Panc1 (cell line): ENCODE measurements at regions not wholly inside any gene's neighbourhood (a gene's known extent, or its start where the extent isn't known, plus 50 kb on each side); places are given as distances from the start of the nearest gene placed in this dataset.

Experiments
- CTCF ChIP-seq: fragments of 450-650 bp; IDR thresholded peaks from 2 replicates; pipeline ENCODE4 v1.5.1; 2017; ENCODE audit warnings: mild to moderate bottlenecking
- POLR2AphosphoS5 ChIP-seq: IDR thresholded peaks from 2 replicates; pipeline ENCODE4 v1.6.1; 2012; ENCODE audit warnings: mild to moderate bottlenecking, low read depth, low read length, moderate library complexity
- REST ChIP-seq, 2 experiments: IDR thresholded peaks; 2 replicates each; pipeline ENCODE4 v1.6.1; 2011 to 2012; ENCODE audit warnings: low read depth in 2 of 2, control low read depth in 1 of 2, low read length in 1 of 2, mild to moderate bottlenecking in 1 of 2, moderate library complexity in 1 of 2; ENCODE audit not compliant: insufficient read depth in 1 of 2

GRCh38 chr22:22166941-22167713 lies 77.5 kb upstream of the VPREB1 start:
- TF ChIP-seq REST (IDR thresholded peaks at IDR 0.05; ENCODE audit: insufficient read depth in 1 of 2, low read depth in 2 of 2, low read length in 1 of 2) (no peak), POLR2AphosphoS5 (no peak), CTCF (no peak)
